Lower leg skin (tissue), 3 donors: ENCODE measurements at regions not wholly inside any gene's neighbourhood (a gene's known extent, or its start where the extent isn't known, plus 50 kb on each side); places are given as distances from the start of the nearest gene placed in this dataset.

Source experiments
- CTCF ChIP-seq, 3 donors: fragments of 450-650 bp; IDR thresholded peaks; one replicate each; pipeline ENCODE4 v1.5.1; 2016; ENCODE audit warnings: antibody characterized with exemption in 3 of 3, mild to moderate bottlenecking in 3 of 3, moderate library complexity in 2 of 3
- POLR2A ChIP-seq, 2 donors: fragments of 450-650 bp; IDR thresholded peaks; one replicate each; pipeline ENCODE4 v1.6.1; 2016 to 2017; ENCODE audit warnings: antibody characterized with exemption in 2 of 2, mild to moderate bottlenecking in 1 of 2, moderate library complexity in 1 of 2

GRCh38 chr2:59655809-59656208 is 897.6 kb downstream of the BCL11A start:
- TF ChIP-seq CTCF (IDR thresholded peaks at IDR 0.05) (no peak), POLR2A (IDR thresholded peaks at IDR 0.05) (no peak)
